Upper lobe of right lung (tissue), 1 donor: ENCODE measurements at regions not wholly inside any gene's neighbourhood (a gene's known extent, or its start where the extent isn't known, plus 50 kb on each side); places are given as distances from the start of the nearest gene placed in this dataset.

ENCODE experiments used
- ATAC-seq: fragments of 200-7000 bp; cut with Tn5 transposase; one replicate; pipeline ENCODE4 v1.9.1; 2020; ENCODE audit warnings: mild to moderate bottlenecking, moderate library complexity
- DNase-seq: peaks from one replicate; pipeline ENCODE4 v3.0.0-alpha.2; 2020
- H3K27ac ChIP-seq: fragments of 200-600 bp; one replicate; pipeline ENCODE4 v1.8.0; 2022
- H3K27me3 ChIP-seq: fragments of 200-600 bp; one replicate; pipeline ENCODE4 v1.8.0; 2022; ENCODE audit warnings: mild to moderate bottlenecking
- H3K36me3 ChIP-seq: fragments of 200-600 bp; one replicate; pipeline ENCODE4 v1.8.0; 2022
- H3K4me1 ChIP-seq: fragments of 200-600 bp; one replicate; pipeline ENCODE4 v1.8.0; 2022
- H3K4me3 ChIP-seq: fragments of 200-600 bp; one replicate; pipeline ENCODE4 v1.8.0; 2022; ENCODE audit warnings: mild to moderate bottlenecking
- H3K9me3 ChIP-seq: fragments of 200-600 bp; one replicate; pipeline ENCODE4 v1.8.0; 2022
- CTCF ChIP-seq: fragments of 200-600 bp; IDR thresholded peaks from one replicate; pipeline ENCODE4 v1.8.0; 2022; ENCODE audit warnings: antibody characterized with exemption
- intact Hi-C: fragments of 100-400 bp; cut with DNase I; formaldehyde crosslinking; loops from one replicate; pipeline ENCODE4 v1.11.0; 2022
- donor health status: DM: no; HTN: yes; CAD: no; lungs with severe emphysema.

GRCh38 chr1:183730886-183731573 is 73.9 kb upstream of the RGL1 start:
- H3K36me3 ChIP-seq = no peaks in the 10 kb centered on the region
- ATAC-seq = no peak
- intact Hi-C loops = no loop called here
- H3K27me3 ChIP-seq = no peaks in the 10 kb centered on the region
- H3K4me3 ChIP-seq = no peak overlapping the region
- H3K4me1 ChIP-seq = peaks cover 16% of the 10 kb centered on the region
- DNase-seq = no peak
- H3K27ac ChIP-seq = no peak overlapping the region
- H3K9me3 ChIP-seq = no peaks in the 10 kb centered on the region
- TF ChIP-seq CTCF = no peak

GRCh38 chr1:183730107-183730724 is 74.7 kb upstream of the RGL1 start:
- Histone ChIP-seq H3K27ac (no peak overlapping the region), H3K36me3 (no peaks in the 10 kb centered on the region), H3K9me3 (no peaks in the 10 kb centered on the region), H3K4me1 (peaks cover 9% of the 10 kb centered on the region), H3K27me3 (no peaks in the 10 kb centered on the region), H3K4me3 (no peak overlapping the region)
- ATAC-seq = no peak
- no peak for TF ChIP-seq CTCF
- intact Hi-C loops = no loop called here
- no peak for DNase-seq

GRCh38 chr1:183726825-183727224 is 73.7 kb upstream of the APOBEC4 start:
- intact Hi-C loops = no loop called here
- no peaks in the 10 kb centered on the region for H3K9me3 ChIP-seq
- H3K4me3 ChIP-seq = no peak overlapping the region
- peaks cover 5% of the 10 kb centered on the region for H3K4me1 ChIP-seq
- no peak for ATAC-seq
- DNase-seq = no peak
- TF ChIP-seq CTCF = no peak
- H3K27ac ChIP-seq = no peak overlapping the region
- H3K27me3 ChIP-seq = no peaks in the 10 kb centered on the region
- H3K36me3 ChIP-seq = no peaks in the 10 kb centered on the region

GRCh38 chr1:183724350-183725042 is 71.4 kb upstream of the APOBEC4 start:
- DNase-seq = no peak
- TF ChIP-seq CTCF = no peak
- Histone ChIP-seq H3K4me1 (no peaks in the 10 kb centered on the region), H3K27ac (no peak overlapping the region), H3K9me3 (no peaks in the 10 kb centered on the region), H3K4me3 (no peak overlapping the region), H3K27me3 (no peaks in the 10 kb centered on the region), H3K36me3 (no peaks in the 10 kb centered on the region)
- no peak for ATAC-seq
- intact Hi-C loops = no loop called here

- Histone ChIP-seq H3K27ac (no peak overlapping the region), H3K9me3 (no peaks in the 10 kb centered on the region), H3K4me1 (no peaks in the 10 kb centered on the region), H3K27me3 (no peaks in the 10 kb centered on the region), H3K4me3 (no peak overlapping the region), H3K36me3 (no peaks in the 10 kb centered on the region)
- DNase-seq (no peak), ATAC-seq (peak; percentile 23)
- TF ChIP-seq CTCF = no peak
- intact Hi-C loops = no loop called here
Measured at GRCh38 chr1:183723571-183723970, 70.5 kb upstream of the APOBEC4 start.
